ENCODE measurements at regions not wholly inside any gene's neighbourhood (a gene's known extent, or its start where the extent isn't known, plus 50 kb on each side); places are given as distances from the start of the nearest gene placed in this dataset.
A peak's percentile ranks its signal among the peaks of the same experiment; 100 is the strongest.

DNA sequence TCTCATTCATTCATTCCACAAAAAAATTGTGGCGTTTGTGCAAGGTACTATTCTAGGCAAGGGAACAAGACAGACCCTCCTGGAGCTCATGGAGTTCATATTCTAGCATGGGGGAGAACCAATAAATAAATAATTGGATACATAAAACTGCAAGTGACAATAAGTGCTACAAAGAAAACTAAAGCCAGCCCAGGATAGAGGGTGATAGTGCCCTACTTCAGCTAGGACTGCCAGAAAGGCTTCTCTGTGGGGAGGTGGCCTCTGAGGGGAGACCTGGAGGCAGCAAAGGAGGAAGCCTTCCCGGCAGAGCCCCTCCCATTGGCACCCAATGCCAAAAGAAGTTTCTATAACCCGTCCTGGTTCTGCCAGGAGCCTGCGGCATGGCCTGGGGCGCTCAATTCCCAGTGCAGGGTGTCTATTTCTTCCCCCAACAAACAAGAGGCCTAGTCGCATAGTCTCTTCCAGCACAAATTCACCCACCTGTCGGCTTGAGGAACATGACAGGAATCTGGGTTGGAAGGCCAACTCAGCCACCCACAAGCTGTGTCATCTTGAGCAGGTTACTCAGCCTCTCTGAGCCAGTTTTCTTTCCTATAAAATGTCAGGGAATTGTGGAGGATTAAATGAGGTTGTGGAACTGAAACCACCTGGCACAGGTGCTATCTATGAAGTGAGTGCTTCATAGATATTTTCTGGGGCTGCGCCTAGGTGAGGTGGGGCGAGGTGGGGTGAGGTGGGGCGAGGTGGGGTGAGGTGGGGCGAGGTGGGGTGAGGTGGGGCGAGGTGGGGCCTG lies 94.3 kb downstream of the ZFP36L2 start:
- TF ChIP-seq, protein P1, sequence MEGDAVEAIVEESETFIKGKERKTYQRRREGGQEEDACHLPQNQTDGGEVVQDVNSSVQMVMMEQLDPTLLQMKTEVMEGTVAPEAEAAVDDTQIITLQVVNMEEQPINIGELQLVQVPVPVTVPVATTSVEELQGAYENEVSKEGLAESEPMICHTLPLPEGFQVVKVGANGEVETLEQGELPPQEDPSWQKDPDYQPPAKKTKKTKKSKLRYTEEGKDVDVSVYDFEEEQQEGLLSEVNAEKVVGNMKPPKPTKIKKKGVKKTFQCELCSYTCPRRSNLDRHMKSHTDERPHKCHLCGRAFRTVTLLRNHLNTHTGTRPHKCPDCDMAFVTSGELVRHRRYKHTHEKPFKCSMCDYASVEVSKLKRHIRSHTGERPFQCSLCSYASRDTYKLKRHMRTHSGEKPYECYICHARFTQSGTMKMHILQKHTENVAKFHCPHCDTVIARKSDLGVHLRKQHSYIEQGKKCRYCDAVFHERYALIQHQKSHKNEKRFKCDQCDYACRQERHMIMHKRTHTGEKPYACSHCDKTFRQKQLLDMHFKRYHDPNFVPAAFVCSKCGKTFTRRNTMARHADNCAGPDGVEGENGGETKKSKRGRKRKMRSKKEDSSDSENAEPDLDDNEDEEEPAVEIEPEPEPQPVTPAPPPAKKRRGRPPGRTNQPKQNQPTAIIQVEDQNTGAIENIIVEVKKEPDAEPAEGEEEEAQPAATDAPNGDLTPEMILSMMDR (IDR thresholded peaks at IDR 0.05; ENCODE audit: extremely low read depth, missing control alignments), result no peak
- DNase-seq (ENCODE audit: low spot score), result no peak

DNA sequence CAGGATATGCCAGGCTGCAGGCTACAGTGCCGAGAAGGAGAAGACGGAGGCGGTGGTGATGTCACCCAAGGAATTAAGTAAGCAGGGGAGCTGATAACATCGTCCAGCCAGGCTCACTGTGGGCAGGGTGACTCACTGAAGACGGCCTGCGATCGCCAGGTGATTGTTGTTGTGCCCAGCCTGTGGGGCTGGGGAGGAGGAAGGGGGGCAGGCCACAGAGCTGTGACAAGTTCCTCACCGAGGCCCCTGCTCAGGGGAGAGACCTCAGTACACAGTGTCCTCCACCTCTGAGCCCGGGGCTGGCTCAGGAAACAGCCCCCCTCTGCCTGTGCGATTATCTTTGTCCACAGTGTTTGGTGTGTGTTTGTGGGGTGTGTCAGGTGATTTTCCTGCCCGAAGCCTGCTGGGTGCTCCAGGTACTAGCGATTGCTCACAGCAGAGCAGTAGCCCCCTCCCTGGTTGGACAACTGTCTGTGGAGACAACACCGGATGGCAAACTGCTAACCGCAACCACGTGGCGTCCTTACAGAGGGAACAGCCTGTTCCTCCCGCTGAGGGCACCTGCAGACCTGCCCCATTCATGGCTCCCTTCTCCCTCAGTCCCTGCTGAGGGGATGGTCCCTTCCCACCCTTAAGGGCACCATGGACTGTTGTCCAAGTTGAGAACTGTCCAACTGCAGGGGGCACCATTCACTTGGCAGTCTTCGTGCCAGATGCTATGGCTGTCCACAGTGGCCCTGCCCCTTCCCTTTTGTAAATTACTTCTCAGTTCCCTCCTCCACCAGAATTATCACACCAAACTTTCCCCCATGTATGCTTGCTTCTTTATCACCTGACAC lies 95.1 kb downstream of the ZFP36L2 start:
- peak; percentile 79 for DNase-seq (ENCODE audit: low spot score)
- TF ChIP-seq, protein P1 (IDR thresholded peaks at IDR 0.05; ENCODE audit: extremely low read depth, missing control alignments), result peak; percentile 49

DNA sequence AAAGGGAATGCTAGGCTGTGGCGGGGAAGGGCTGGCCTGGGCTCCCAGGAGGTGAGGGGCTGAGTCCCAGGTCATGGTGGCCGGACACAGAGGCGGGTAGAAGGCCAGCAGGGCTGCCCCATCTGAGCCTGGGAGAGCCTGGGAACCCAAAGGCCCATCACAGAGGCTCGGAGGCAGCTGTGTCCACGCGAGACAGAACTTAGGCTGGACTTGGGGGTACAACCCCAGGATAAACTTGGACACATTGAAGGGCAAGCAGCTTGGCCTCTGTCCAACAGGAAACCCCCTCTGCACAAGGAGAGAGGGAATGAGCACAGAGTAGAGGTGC lies 95.9 kb downstream of the ZFP36L2 start:
- DNase-seq (ENCODE audit: low spot score), result no peak
- TF ChIP-seq, protein P1 (IDR thresholded peaks at IDR 0.05; ENCODE audit: extremely low read depth, missing control alignments), result no peak

DNA sequence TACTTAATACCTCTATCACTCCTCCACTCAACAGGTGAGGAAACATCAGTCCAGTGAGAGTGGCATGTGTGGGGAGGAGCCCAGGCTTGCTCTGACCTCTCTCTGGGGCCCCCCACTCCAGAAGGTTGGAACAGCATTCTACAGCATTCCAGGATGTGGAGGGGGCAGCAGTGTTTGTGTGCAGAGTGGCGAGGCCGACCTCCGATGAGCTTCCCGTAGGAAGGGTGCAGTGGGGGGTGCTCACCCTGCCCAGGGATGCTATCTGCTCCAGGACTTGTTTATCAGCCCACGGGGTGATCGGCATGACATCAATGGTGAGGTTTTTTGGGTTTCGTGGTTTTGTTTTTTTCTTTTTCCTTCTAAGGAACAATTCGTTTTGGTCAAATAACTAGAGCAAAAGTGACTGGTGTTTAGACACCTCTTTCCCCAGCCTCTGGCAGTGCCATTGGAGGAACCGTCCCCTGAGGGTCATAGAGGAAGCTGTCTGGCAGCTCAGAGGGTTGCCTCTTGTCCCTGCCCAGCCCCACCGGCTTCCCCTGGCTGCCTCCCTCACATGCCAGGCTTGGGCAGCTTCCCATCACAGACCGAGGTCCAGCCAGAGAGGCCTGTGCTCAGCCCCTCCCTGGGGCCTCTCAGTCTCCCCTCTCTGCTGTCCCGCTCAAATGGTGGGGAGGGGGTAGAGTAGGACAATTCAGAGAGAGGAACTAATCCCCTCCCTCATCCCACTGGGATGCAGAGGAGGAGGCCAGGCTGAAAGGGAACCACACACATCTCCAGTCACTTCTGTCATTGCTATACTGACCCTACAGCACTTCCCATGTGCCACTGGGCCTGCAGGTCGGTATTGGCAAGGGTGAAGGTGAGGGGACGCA lies 96.5 kb downstream of the ZFP36L2 start:
- TF ChIP-seq, protein P1 (IDR thresholded peaks at IDR 0.05; ENCODE audit: extremely low read depth, missing control alignments), result no peak
- DNase-seq (ENCODE audit: low spot score), result no peak

DNA sequence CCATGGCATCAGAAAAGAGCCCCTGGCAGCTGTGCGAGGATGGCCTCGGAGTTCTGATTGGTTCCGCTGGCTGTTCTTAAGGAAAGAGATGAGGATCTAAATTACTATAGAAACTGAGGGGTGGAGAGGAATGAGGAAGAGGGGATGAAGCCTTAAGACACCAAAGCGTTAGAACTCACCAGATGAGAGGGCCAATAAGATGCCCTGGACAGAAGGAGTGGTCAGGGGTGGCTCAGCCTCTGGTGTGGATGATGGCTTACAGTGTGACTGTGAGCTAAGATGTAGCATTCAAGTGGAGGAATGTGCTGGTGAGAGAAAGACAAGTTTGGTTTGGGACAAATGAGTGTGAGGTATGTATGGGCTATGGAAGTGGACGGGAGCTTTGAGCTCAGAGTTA lies 97.8 kb downstream of the ZFP36L2 start:
- no peak for DNase-seq (ENCODE audit: low spot score)
- TF ChIP-seq, protein P1 (IDR thresholded peaks at IDR 0.05; ENCODE audit: extremely low read depth, missing control alignments), result no peak

DNA sequence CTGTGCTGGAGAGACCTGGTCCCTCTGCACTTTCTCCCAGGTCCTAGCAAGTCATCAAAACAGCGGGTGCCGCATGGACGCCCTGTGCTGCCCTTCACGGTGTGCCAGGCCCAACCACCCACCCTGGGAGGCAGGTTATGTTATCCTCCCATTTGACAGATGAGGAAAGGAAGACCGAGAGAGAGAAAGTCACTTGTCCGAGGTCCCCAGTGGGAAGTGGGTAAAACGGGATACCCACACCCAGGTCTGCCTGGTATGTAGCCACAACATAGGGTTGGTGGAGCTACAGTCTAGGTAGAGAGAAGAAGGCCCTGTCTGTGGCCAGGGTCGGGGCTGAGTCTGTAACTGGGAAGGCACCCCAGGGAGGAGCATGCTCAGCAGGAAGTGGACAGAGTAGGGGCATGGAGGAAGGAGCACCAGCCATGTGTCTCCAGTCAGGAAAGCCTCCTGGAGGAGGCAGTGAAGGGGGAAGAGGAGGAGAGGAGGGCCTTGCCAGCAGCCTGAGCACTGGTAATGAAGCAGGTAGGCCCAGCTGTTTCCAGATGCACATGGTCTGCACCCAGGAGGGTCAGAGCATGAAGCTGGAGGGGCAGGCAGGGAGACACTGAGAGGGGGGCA lies 98.4 kb downstream of the ZFP36L2 start:
- TF ChIP-seq, protein P1 (IDR thresholded peaks at IDR 0.05; ENCODE audit: extremely low read depth, missing control alignments), result no peak
- DNase-seq (ENCODE audit: low spot score), result no peak

Data from GM20000 (cell line).